BJ (cell line): ENCODE measurements at regions not wholly inside any gene's neighbourhood (a gene's known extent, or its start where the extent isn't known, plus 50 kb on each side); places are given as distances from the start of the nearest gene placed in this dataset.

Experiments used
- CTCF ChIA-PET: fragments of 350-600 bp; formaldehyde crosslinking; extraction: SDS; loops from one replicate; lab custom pipeline; 2021; ENCODE audit warnings: antibody characterized with exemption, inconsistent platforms; lab: Yijun Ruan, JAX
- POLR2A ChIA-PET: fragments of 300-600 bp; sonication (Branson Sonifier 250); formaldehyde crosslinking; extraction: SDS; loops from one replicate; lab custom pipeline; 2021; ENCODE audit warnings: antibody characterized with exemption; lab: Charles Lee
- DNase-seq: peaks from one replicate; pipeline ENCODE4 v3.0.0-alpha.2; 2011; ENCODE audit warnings: low read depth
- H3K27me3 ChIP-seq: 2 replicates; pipeline ENCODE4 v1.6.0; 2011; ENCODE audit warnings: low read length; ENCODE audit not compliant: control insufficient read depth, insufficient read depth
- H3K36me3 ChIP-seq: 2 replicates; pipeline ENCODE4 v1.5.1; 2011; ENCODE audit warnings: low read length; ENCODE audit not compliant: control insufficient read depth, insufficient read depth
- H3K4me3 ChIP-seq: 2 replicates; pipeline ENCODE4 v1.5.1; 2011; ENCODE audit warnings: low read depth, mild to moderate bottlenecking, control low read depth, low read length
- CTCF ChIP-seq: IDR thresholded peaks from 2 replicates; pipeline ENCODE4 v1.5.1; 2011; ENCODE audit warnings: low read depth, mild to moderate bottlenecking, control low read depth, inconsistent platforms, low read length, moderate library complexity; ENCODE audit not compliant: insufficient read depth

GRCh38 chr19:46944918-46945628, 74.6 kb upstream of the NPAS1 start:
- DNase-seq = no peak
- ChIA-PET CTCF (interaction anchor here (0.6 to 1.1 kb wide), 5 partner anchors 9 to 93 kb away, joined by 3 to 4 read pairs (median 4); no protein-coding TSS in a partner anchor), POLR2A (no interaction called here)
- no peaks in the 10 kb centered on the region for H3K27me3 ChIP-seq
- H3K4me3 ChIP-seq = no peak overlapping the region
- TF ChIP-seq CTCF = no peak
- H3K36me3 ChIP-seq = peaks cover 4% of the 10 kb centered on the region

GRCh38 chr19:46945694-46946489, 73.7 kb upstream of the NPAS1 start:
- H3K36me3 ChIP-seq = peaks cover 4% of the 10 kb centered on the region
- TF ChIP-seq CTCF = no peak
- CTCF ChIA-PET = interaction anchor here (0.6 to 1.4 kb wide), 4 partner anchors 14 to 77 kb away, joined by 3 to 6 read pairs (median 3); no protein-coding TSS in a partner anchor

GRCh38 chr19:46946611-46947238, 72.9 kb upstream of the NPAS1 start:
- Histone ChIP-seq H3K4me3 (no peak overlapping the region), H3K27me3 (no peaks in the 10 kb centered on the region), H3K36me3 (peaks cover 4% of the 10 kb centered on the region)
- POLR2A ChIA-PET = no interaction called here
- CTCF ChIA-PET = interaction anchor here (0.6 to 1.4 kb wide), 4 partner anchors 15 to 76 kb away, joined by 3 to 6 read pairs (median 3); no protein-coding TSS in a partner anchor
- no peak for DNase-seq
- no peak for TF ChIP-seq CTCF

More at GRCh38 chr19:46945694-46946489, 73.7 kb upstream of the NPAS1 start:
- DNase-seq = no peak
- Histone ChIP-seq H3K4me3 (no peak overlapping the region), H3K27me3 (no peaks in the 10 kb centered on the region)
- POLR2A ChIA-PET = no interaction called here

- CTCF ChIA-PET = interaction anchor here (1.7 kb wide), 1 partner anchor 43 kb away, joined by 5 read pairs; no protein-coding TSS in a partner anchor
- DNase-seq = no peak
- Histone ChIP-seq H3K36me3 (peaks cover 4% of the 10 kb centered on the region), H3K27me3 (no peaks in the 10 kb centered on the region), H3K4me3 (no peak overlapping the region)
- POLR2A ChIA-PET = no interaction called here
- TF ChIP-seq CTCF = no peak
Observed at GRCh38 chr19:46947866-46948265, 71.8 kb upstream of the NPAS1 start.
